ENCODE measurements at regions not wholly inside any gene's neighbourhood (a gene's known extent, or its start where the extent isn't known, plus 50 kb on each side); places are given as distances from the start of the nearest gene placed in this dataset.

DNA sequence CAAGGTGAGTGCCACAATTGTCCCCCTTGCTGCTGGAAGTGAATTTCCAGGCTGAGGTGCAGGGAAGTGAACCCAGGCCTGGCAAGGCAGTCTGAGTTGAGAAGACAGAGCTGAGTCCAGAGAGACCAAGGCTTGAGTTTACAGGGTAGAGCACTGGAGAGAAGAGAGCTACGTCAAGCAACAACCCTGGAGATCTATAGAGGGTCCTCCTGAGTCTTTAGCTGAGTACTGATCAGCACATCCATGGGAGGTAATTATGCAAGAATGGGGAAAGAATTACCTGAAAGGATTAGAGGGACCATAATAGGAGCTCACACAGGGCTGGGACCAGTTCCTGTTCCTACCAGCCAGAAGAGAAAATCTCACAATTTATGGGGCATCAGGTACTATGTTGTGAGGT is 190.7 kb downstream of the NEDD1 start:
- no peak for DNase-seq

- DNase-seq = no peak
Observed at GRCh38 chr12:97109441-97109840, 202.4 kb downstream of the NEDD1 start.

DNA sequence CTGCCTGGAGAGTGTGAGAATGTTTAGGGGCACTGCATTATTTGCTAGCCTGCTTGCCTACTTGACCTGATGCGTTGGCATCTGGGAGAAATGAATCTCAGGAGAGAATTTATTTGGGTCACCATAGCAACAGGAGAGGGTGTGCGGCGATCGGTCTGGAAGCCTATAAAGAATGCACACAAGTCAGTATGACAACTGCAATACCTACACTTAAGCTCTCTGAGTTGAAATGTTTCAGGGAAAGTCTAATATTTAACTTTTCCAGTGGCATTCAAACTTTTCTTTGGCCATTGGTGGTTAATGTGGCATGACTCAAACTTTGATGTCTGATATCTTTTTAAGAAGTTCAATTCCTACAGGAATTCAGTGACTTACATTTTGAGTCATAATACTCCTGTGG is 205.1 kb downstream of the NEDD1 start:
- no peak for DNase-seq

GRCh38 chr12:97118796-97119375 is 211.8 kb downstream of the NEDD1 start:
- no peak for DNase-seq

DNA sequence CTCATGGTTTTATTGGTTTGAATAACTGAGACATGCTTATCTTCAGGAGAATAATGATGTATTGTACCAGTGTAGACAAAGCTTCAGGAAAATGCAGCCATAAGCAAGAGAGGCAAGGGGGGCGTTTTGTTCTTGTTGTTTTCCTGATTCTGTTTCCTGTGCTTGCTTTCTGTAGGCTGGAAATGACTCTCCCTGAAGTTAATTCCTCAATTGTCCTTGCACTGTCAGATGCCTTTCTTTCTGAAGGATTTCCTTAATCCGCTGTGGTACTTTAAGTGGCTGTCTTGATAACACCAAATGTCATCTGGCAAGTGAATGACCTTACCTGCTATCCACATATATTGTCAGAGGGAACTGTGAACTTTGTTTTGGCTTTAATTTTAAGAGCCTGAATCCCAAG is 220.0 kb downstream of the NEDD1 start:
- DNase-seq = no peak

DNA sequence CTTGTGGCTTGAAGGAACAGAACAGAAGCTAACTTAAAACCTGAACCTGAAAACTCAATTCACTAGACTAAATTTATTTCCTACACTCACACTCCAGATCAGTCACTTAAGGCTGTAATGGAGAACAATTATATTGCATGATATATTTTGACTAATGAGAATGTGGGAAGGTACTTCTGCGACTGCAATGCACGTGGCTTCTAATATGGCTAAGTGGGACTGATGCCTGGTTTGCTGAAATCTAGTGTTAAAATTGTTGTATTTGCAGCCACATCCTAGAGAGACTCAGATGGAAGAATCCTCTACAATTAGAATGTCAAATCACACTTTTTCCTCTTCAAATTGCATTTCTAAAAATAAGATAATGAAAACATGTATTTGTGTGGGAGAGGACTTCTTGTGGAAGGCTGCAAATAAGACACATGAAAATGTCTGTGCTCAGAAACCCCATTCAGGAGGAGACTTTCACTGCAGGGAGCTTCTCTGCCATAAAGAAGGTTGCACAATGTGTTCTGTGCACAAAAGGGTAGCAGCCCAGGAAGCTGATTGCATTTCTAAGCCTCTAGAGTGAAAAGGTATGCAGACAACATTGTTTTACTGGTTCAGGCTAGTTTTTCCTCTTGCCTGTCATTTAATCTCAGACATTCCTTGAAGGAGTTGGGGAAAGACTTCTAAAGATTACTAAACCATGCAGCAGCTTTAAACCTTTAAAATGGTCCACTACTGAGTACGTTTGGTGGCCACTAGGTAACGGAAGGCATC is 224.3 kb downstream of the NEDD1 start:
- DNase-seq = no peak

DNA sequence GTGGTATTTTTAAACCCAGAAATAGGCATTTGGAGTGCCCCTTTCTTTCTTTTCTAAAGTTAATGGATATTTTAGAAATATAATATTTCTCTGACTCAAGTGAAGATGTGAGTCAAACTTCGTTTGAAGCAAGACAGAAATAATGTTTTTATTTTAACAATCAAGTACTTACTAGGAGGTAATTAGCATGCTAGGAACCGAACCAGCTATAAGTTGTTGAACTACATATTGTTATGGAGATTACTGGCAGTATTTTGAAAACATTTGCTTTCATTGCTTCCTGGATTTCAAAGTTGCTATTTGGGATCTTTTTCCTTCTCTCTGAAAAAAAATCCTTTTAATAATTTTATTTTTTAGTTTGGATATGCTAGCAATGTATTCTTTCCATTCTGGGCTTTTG is 225.2 kb downstream of the NEDD1 start:
- no peak for DNase-seq

GRCh38 chr12:97134495-97134894 is 227.4 kb downstream of the NEDD1 start:
- no peak for DNase-seq

DNA sequence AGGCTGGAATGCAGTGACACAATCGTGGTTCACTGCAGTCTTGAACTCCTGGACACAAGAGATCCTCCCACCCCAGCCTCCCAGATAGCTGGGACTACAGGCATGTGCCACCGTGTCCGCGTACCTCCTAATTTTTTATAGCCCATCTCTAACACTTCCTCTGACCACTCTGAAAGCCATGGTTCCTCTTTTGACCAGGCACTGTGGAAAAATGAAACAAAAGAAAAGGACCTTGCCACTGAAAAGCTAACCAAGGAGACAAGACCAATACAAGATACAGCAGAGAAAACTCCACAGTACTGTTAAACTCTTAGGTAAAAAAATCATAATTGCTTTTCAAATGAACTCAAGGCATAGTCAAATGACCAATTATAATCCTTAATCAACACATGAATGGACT is 233.3 kb downstream of the NEDD1 start:
- DNase-seq = no peak

- no peak for DNase-seq
Observed at GRCh38 chr12:97142737-97143410, 235.8 kb downstream of the NEDD1 start.

- peak; percentile 43 to 79 for DNase-seq
Observed at GRCh38 chr12:97148941-97149559, 242.0 kb downstream of the NEDD1 start.

DNA sequence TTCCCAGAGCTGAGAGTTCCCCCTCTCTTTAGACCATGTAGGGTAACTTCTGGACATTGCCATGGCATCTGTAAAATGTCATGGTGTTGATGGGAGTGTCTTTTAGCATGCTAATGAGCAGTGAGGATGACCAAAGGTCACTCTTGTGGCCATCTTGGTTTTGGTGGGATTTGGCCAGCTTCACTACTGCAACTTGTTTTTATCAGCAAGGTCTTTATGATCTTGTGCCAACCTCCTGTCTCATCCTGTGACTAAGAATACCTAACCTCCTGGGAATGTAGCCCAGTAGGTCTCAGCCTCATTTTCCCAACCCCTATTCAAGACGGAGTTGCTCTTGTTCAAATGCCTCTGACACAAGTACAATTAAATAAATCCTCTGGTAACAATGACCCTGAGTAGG is 244.4 kb downstream of the NEDD1 start:
- DNase-seq = no peak

DNA sequence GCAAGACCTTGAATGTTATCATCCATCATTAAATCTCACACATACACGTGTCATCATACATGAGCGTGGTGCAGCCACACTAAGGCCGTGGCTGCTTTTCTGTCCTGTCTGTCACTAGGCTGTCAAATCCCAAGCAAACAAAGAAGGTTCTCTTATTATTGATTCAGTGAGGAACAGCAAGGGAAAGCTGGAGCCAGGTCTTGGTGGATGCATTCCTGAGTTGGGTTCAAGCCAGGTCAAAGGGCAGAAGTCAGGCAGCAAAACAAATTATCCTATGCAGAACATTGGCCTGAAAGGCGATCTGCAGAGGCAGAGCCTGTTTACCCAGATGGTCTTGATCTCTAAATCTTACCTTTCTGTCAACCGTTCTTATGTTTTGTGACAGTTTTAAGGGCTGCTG is 252.3 kb downstream of the NEDD1 start:
- no peak for DNase-seq

DNA sequence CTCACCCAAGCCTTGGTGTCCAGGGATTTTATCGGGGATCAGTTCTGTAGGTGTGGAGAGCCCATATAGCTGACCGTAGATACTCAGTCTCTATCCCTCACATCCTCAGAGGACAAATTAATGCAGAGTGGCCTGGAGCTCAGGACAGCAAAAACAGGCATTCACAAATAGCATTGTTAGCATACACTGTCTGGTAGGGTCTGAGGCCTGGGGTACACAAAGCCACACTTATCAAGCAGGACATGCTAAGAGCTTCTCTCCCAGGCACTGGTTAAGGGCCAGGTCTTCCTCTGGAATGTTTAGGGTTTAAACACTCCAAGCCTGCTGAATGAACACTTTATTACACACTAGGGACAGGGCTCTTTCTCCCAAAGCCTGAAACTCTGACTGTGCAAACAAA is 253.2 kb downstream of the NEDD1 start:
- no peak for DNase-seq

GRCh38 chr12:97162173-97162572 is 255.1 kb downstream of the NEDD1 start:
- DNase-seq = no peak

- no peak for DNase-seq
Observed at GRCh38 chr12:97164936-97165335, 257.9 kb downstream of the NEDD1 start.

DNA sequence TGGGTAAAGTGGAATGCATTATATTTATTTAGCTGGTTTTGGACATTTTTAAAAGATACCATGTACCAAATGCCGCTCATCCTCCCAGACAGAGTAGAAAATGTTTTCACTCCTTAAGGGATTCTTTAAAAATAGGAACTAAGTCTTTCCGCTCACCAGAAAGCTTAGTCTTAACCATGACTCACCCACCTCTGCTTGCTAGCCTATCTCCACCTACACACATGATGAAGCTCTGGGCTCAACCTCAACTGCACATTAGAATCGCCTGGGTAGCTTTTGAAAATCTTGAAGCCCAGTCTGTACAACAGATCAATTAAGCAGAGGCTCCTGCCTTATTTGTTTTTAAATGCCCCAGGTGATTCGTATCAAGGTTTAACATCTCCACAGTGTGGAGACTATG is 260.5 kb downstream of the NEDD1 start:
- DNase-seq = no peak

GRCh38 chr12:97168804-97169203 is 261.7 kb downstream of the NEDD1 start:
- DNase-seq = no peak

DNA sequence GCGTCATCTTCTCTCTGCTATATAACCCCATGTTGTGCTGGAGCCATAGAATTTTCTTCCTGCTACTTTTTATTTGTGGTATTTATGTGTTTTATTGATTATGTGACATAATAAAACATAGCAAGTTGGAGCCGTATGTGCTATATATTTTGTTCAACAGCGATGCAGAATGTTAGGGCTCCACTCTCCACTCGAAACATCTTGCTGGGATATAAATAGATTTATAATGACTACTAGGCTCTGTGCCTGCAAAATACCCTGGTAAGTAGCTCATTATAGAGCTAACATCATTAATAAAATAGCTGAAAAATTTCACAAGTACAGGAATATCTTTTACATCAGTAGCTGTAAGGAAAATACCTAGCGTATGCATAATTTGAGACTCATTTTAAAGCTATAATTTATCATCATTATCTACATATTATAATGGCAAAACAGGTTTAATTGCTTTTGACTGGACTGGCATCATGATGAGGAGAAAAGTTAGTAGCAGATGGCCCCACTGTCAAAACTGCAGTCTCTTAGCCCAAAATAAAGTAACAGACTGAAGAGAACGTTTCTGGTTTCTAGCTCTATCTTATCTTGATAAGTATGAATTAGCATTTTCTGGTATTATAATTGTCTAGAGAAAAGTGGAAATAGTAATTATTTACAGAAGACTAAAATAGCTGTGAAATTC is 263.0 kb downstream of the NEDD1 start:
- no peak for DNase-seq

DNA sequence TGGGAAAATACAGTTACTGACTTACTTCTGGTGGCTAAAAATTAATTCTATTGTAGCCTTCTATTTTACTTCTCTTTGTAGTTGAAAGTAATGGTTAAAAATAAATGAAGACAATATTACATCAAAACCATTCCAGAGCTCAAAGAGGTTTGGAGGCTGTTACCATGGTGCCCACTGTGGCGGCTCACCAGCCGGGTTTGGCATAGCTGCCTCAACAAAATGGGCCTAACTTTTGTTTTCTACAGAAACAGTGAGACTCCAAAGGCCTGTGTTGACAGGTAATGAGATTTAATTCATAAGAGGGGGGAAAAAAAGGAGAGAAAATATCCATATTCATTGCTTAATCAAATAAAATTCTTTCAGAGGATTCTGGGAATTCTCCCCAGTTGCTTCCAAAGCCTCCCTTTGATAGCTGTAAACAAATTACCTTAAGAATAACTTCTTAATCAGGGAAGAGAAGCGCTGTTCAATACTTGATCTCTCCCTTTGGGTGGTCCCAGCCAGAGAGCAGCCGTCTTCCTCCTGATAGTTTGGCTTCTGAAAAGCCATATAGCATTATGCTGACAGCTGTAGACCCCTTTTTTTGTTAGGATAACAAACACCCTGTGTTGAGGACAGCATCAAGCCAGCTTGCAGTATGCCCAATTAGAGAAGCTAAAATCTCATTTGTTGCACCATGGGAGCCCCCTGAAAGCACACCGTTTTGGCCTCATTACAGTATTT is 266.8 kb downstream of the NEDD1 start:
- no peak for DNase-seq

- no peak for DNase-seq
Observed at GRCh38 chr12:97177481-97177880, 270.4 kb downstream of the NEDD1 start.

- no peak for DNase-seq
Observed at GRCh38 chr12:97181571-97182265, 274.7 kb downstream of the NEDD1 start.
